Fibroblast of lung (primary cell): ENCODE measurements at regions not wholly inside any gene's neighbourhood (a gene's known extent, or its start where the extent isn't known, plus 50 kb on each side); places are given as distances from the start of the nearest gene placed in this dataset.
A peak's percentile ranks its signal among the peaks of the same experiment; 100 is the strongest.

Experiments
- DNase-seq, 2 donors: peaks; one replicate each; pipeline versions ENCODE4 v3.0.0 to v3.0.0-alpha.2; 2010; ENCODE audit warnings: low read depth in 2 of 2
- H2AFZ ChIP-seq: 2 replicates; pipeline ENCODE4 v1.5.1; 2012; ENCODE audit warnings: low read length, control low read depth, inconsistent platforms
- H3K27ac ChIP-seq: 2 replicates; pipeline ENCODE4 v1.5.1; 2011; ENCODE audit warnings: low read length, control low read depth; ENCODE audit not compliant: insufficient read depth
- H3K27me3 ChIP-seq: 2 replicates; pipeline ENCODE4 v1.5.1; 2011; ENCODE audit warnings: mild to moderate bottlenecking, low read length; ENCODE audit not compliant: control insufficient read depth, insufficient read depth
- H3K36me3 ChIP-seq: 2 replicates; pipeline ENCODE4 v1.5.1; 2011; ENCODE audit warnings: low read length; ENCODE audit not compliant: control insufficient read depth, insufficient read depth
- H3K4me1 ChIP-seq: 2 replicates; pipeline ENCODE4 v1.5.1; 2011; ENCODE audit warnings: low read length; ENCODE audit not compliant: control insufficient read depth, insufficient read depth; ENCODE audit errors: extremely low read depth
- H3K4me2 ChIP-seq: 2 replicates; pipeline ENCODE4 v1.5.1; 2011; ENCODE audit warnings: low read length, control low read depth; ENCODE audit not compliant: insufficient read depth; ENCODE audit errors: extremely low read depth
- H3K4me3 ChIP-seq, 4 experiments: fragments of 200-600 bp in 1 of 4; sonication (generic) in 1 of 4; replicated peaks in 1 of 4; 2 replicates each; pipeline ENCODE4 v1.5.1; 2011 to 2016; ENCODE audit warnings: low read length in 4 of 4, low read depth in 3 of 4, mild to moderate bottlenecking in 3 of 4, control low read depth in 2 of 4, inconsistent platforms in 1 of 4, mixed read lengths in 1 of 4; ENCODE audit not compliant: insufficient read depth in 1 of 4; ENCODE audit errors: control extremely low read depth in 1 of 4
- H3K79me2 ChIP-seq: 2 replicates; pipeline ENCODE4 v1.5.1; 2012; ENCODE audit warnings: mild to moderate bottlenecking, low read length, inconsistent platforms; ENCODE audit not compliant: control insufficient read depth, insufficient read depth
- H3K9ac ChIP-seq: 2 replicates; pipeline ENCODE4 v1.5.1; 2011; ENCODE audit warnings: mild to moderate bottlenecking, low read length, control low read depth; ENCODE audit not compliant: insufficient read depth
- H3K9me3 ChIP-seq: 2 replicates; pipeline ENCODE4 v1.5.1; 2012; ENCODE audit warnings: low read depth, low read length; ENCODE audit not compliant: control insufficient read depth, insufficient read depth
- H4K20me1 ChIP-seq: 2 replicates; pipeline ENCODE4 v1.5.1; 2011; ENCODE audit warnings: low read length; ENCODE audit not compliant: control insufficient read depth, insufficient read depth; ENCODE audit errors: extremely low read depth
- EZH2 ChIP-seq: IDR thresholded peaks from 2 replicates; pipeline ENCODE4 v1.5.1; 2012; ENCODE audit warnings: low read length, control low read depth, mild to moderate bottlenecking; ENCODE audit errors: missing control alignments
- TF ChIP-seq, protein P1 (sequence below), 2 donors: IDR thresholded peaks in 1 of 2; conservative IDR thresholded peaks in 1 of 2; 1 replicate in 1 of 2; 2 replicates in 1 of 2; pipeline ENCODE4 v1.5.1; 2011 to 2012; ENCODE audit warnings: low read length in 2 of 2, control low read depth in 1 of 2, inconsistent platforms in 1 of 2, low read depth in 1 of 2, mild to moderate bottlenecking in 1 of 2

DNA sequence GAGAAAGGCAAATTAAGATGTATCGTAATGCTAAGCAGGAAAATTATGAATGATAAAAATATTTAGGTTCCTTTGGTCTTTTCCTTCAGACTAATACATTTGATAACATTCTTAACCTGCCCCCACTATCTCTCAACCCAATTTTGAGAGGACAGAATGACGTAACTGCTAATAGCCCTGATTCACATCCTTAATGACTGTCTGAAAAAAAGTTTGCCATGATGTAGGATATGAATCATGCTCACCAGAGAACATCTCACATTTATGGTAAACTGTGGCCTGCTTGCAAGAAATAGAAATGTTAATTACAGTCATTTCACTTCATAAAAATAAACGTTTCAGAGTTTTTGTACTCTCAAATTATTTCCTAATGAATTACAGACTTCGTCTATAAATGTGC lies 128.0 kb upstream of the VEGFC start:
- Histone ChIP-seq H3K79me2 (no peaks in the 10 kb centered on the region), H3K27me3 (no peaks in the 10 kb centered on the region), H3K4me3 (no peak overlapping the region), H2AFZ (no peak overlapping the region), H3K27ac (no peak overlapping the region), H3K9me3 (no peaks in the 10 kb centered on the region), H4K20me1 (no peaks in the 10 kb centered on the region), H3K9ac (no peak overlapping the region), H3K36me3 (no peaks in the 10 kb centered on the region), H3K4me2 (peak overlapping the region; percentile 11), H3K4me1 (peaks cover 2% of the 10 kb centered on the region)
- no peak for TF ChIP-seq EZH2
- TF ChIP-seq, protein P1, sequence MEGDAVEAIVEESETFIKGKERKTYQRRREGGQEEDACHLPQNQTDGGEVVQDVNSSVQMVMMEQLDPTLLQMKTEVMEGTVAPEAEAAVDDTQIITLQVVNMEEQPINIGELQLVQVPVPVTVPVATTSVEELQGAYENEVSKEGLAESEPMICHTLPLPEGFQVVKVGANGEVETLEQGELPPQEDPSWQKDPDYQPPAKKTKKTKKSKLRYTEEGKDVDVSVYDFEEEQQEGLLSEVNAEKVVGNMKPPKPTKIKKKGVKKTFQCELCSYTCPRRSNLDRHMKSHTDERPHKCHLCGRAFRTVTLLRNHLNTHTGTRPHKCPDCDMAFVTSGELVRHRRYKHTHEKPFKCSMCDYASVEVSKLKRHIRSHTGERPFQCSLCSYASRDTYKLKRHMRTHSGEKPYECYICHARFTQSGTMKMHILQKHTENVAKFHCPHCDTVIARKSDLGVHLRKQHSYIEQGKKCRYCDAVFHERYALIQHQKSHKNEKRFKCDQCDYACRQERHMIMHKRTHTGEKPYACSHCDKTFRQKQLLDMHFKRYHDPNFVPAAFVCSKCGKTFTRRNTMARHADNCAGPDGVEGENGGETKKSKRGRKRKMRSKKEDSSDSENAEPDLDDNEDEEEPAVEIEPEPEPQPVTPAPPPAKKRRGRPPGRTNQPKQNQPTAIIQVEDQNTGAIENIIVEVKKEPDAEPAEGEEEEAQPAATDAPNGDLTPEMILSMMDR (conservative IDR thresholded peaks at IDR 0.05 in 1 of 2, IDR thresholded peaks at IDR 0.05 in 1 of 2; ENCODE audit: low read depth in 1 of 2, low read length in 2 of 2): no peak
- peak; percentile 66 to 83 for DNase-seq

DNA sequence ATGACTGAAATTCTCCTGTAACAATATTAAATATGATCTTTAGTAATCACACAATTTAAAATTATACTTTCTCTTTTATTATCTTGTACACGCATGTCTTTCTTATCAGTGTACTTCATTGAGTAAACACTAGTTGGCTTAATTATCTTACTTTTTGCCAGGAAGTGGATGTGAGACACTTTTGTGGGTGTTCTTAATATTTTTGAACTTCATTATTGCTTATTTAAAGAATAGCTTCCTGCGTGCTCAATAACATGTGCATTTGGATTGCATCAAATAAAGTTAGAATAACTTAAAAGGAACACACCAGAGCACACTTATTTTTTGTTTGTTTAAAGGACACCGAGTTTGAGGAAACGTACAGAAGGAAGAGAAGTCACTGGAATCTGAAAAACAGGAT lies 128.5 kb upstream of the VEGFC start:
- H3K9ac ChIP-seq: no peak overlapping the region
- H3K4me1 ChIP-seq: peaks cover 2% of the 10 kb centered on the region
- peak; percentile 15 to 25 for DNase-seq
- H3K36me3 ChIP-seq: no peaks in the 10 kb centered on the region
- peak overlapping the region; percentile 26 for H3K27ac ChIP-seq
- H3K4me2 ChIP-seq: peak overlapping the region; percentile 11
- H3K27me3 ChIP-seq: no peaks in the 10 kb centered on the region
- H3K9me3 ChIP-seq: no peaks in the 10 kb centered on the region
- TF ChIP-seq, protein P1 (conservative IDR thresholded peaks at IDR 0.05 in 1 of 2, IDR thresholded peaks at IDR 0.05 in 1 of 2; ENCODE audit: low read depth in 1 of 2, low read length in 2 of 2): no peak
- TF ChIP-seq EZH2: no peak
- H3K4me3 ChIP-seq: peak overlapping the region in 1 of 4 experiments; percentile 32
- no peaks in the 10 kb centered on the region for H3K79me2 ChIP-seq
- H4K20me1 ChIP-seq: no peaks in the 10 kb centered on the region
- H2AFZ ChIP-seq: no peak overlapping the region

DNA sequence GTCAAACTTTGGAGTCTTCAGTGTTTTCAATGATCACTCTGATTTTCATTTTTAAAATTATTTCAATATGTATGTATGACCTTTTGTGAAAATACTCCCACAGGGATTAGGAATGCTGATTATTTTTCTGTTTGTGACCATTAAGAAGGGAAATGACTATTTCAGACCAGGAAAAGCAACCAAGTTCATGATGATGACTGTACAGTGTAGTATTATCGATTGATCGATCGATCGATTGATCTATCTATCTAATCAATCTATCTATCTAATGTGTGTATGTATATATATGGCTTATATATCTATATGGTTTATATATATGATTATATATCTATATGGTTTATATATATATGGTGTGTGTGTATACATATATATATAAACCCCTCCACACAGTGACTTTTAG lies 131.5 kb upstream of the VEGFC start:
- H3K4me2 ChIP-seq: no peak overlapping the region
- no peak overlapping the region for H3K9ac ChIP-seq
- H3K27me3 ChIP-seq: no peaks in the 10 kb centered on the region
- peaks cover 2% of the 10 kb centered on the region for H3K4me1 ChIP-seq
- no peak for DNase-seq
- H4K20me1 ChIP-seq: no peaks in the 10 kb centered on the region
- H3K9me3 ChIP-seq: no peaks in the 10 kb centered on the region
- no peak overlapping the region for H3K27ac ChIP-seq
- H3K36me3 ChIP-seq: no peaks in the 10 kb centered on the region
- no peak overlapping the region for H3K4me3 ChIP-seq
- no peak overlapping the region for H2AFZ ChIP-seq
- TF ChIP-seq, protein P1 (conservative IDR thresholded peaks at IDR 0.05 in 1 of 2, IDR thresholded peaks at IDR 0.05 in 1 of 2; ENCODE audit: low read depth in 1 of 2, low read length in 2 of 2): no peak
- TF ChIP-seq EZH2: no peak
- no peaks in the 10 kb centered on the region for H3K79me2 ChIP-seq
